KMS-11 (cell line): ENCODE measurements at regions not wholly inside any gene's neighbourhood (a gene's known extent, or its start where the extent isn't known, plus 50 kb on each side); places are given as distances from the start of the nearest gene placed in this dataset.

Experiments used
- H2AFZ ChIP-seq: fragments of 200-600 bp; sonication (generic); 2 replicates; pipeline ENCODE4 v1.6.1; 2016; ENCODE audit warnings: antibody characterized with exemption, mixed run types, low read depth
- H3K27ac ChIP-seq: fragments of 200-600 bp; sonication (generic); 2 replicates; pipeline ENCODE4 v1.6.1; 2016; ENCODE audit warnings: mild to moderate bottlenecking, mixed run types
- H3K27me3 ChIP-seq: fragments of 200-600 bp; sonication (generic); 2 replicates; pipeline ENCODE4 v1.6.1; 2017; ENCODE audit warnings: mild to moderate bottlenecking, low read depth, mixed run types, moderate library complexity; ENCODE audit not compliant: insufficient read depth
- H3K36me3 ChIP-seq: fragments of 200-600 bp; sonication (generic); 2 replicates; pipeline ENCODE4 v1.6.1; 2017; ENCODE audit warnings: mild to moderate bottlenecking, mixed run types; ENCODE audit not compliant: insufficient read depth
- H3K4me1 ChIP-seq: fragments of 200-600 bp; sonication (generic); 2 replicates; pipeline ENCODE4 v1.6.1; 2016; ENCODE audit warnings: mild to moderate bottlenecking, low read depth, mixed run types; ENCODE audit not compliant: poor library complexity, severe bottlenecking
- H3K4me2 ChIP-seq: fragments of 200-600 bp; sonication (generic); 2 replicates; pipeline ENCODE4 v1.7.0; 2016; ENCODE audit warnings: mild to moderate bottlenecking, mixed run types
- H3K4me3 ChIP-seq: fragments of 200-600 bp; sonication (generic); IDR thresholded peaks from 2 replicates; pipeline ENCODE4 v1.6.1; 2017; ENCODE audit warnings: low read depth, low read length, mixed read lengths; ENCODE audit not compliant: insufficient read depth
- H3K79me2 ChIP-seq: fragments of 200-600 bp; sonication (generic); 2 replicates; pipeline ENCODE4 v1.6.1; 2016; ENCODE audit warnings: low read depth, mixed run types; ENCODE audit not compliant: insufficient read depth
- H3K9ac ChIP-seq: fragments of 200-600 bp; sonication (generic); 2 replicates; pipeline ENCODE4 v1.6.1; 2016; ENCODE audit warnings: mild to moderate bottlenecking, mixed run types
- H4K20me1 ChIP-seq: fragments of 200-600 bp; sonication (generic); 2 replicates; pipeline ENCODE4 v1.6.1; 2016; ENCODE audit warnings: mild to moderate bottlenecking, mixed run types; ENCODE audit not compliant: insufficient read depth
- CTCF ChIP-seq: fragments of 200-600 bp; sonication (generic); conservative IDR thresholded peaks from 2 replicates; pipeline ENCODE4 v1.6.1; 2017; ENCODE audit warnings: low read depth, mild to moderate bottlenecking, antibody characterized with exemption, low read length, moderate library complexity, mixed read lengths

GRCh38 chr12:42759622-42760273 lies 170.2 kb upstream of the PRICKLE1 start:
- H3K4me3 ChIP-seq: no peak overlapping the region
- no peaks in the 10 kb centered on the region for H3K36me3 ChIP-seq
- H3K4me2 ChIP-seq: no peak overlapping the region
- no peak overlapping the region for H2AFZ ChIP-seq
- H4K20me1 ChIP-seq: no peaks in the 10 kb centered on the region; the same call in 1 of the 2 replicates
- H3K9ac ChIP-seq: no peak overlapping the region
- TF ChIP-seq CTCF: no peak
- H3K4me1 ChIP-seq: peaks cover 59% of the 10 kb centered on the region
- H3K27me3 ChIP-seq: no peaks in the 10 kb centered on the region
- no peaks in the 10 kb centered on the region for H3K79me2 ChIP-seq
- no peak overlapping the region for H3K27ac ChIP-seq

GRCh38 chr12:42758806-42759205 lies 169.3 kb upstream of the PRICKLE1 start:
- Histone ChIP-seq H3K9ac (no peak overlapping the region), H3K36me3 (no peaks in the 10 kb centered on the region), H3K4me1 (peaks cover 57% of the 10 kb centered on the region), H3K27me3 (no peaks in the 10 kb centered on the region), H4K20me1 (no peaks in the 10 kb centered on the region; the same call in 1 of the 2 replicates), H3K27ac (no peak overlapping the region), H3K79me2 (no peaks in the 10 kb centered on the region), H3K4me3 (no peak overlapping the region), H2AFZ (no peak overlapping the region), H3K4me2 (no peak overlapping the region)
- TF ChIP-seq CTCF: no peak

- Histone ChIP-seq H3K9ac (no peak overlapping the region), H3K36me3 (no peaks in the 10 kb centered on the region), H3K79me2 (no peaks in the 10 kb centered on the region), H2AFZ (no peak overlapping the region; the same call in 1 of the 2 replicates), H3K4me2 (peak overlapping the region; percentile 37), H3K4me3 (no peak overlapping the region), H4K20me1 (no peaks in the 10 kb centered on the region; the same call in 1 of the 2 replicates), H3K4me1 (peaks cover 45% of the 10 kb centered on the region), H3K27ac (no peak overlapping the region), H3K27me3 (no peaks in the 10 kb centered on the region)
- no peak for TF ChIP-seq CTCF
Observed at GRCh38 chr12:42757624-42758119, 168.1 kb upstream of the PRICKLE1 start.

- peak overlapping the region; percentile 8; the same call in 1 of the 2 replicates for H2AFZ ChIP-seq
- H3K4me2 ChIP-seq: peak overlapping the region; percentile 37
- no peak overlapping the region for H3K27ac ChIP-seq
- H3K9ac ChIP-seq: no peak overlapping the region
- peaks cover 39% of the 10 kb centered on the region for H3K4me1 ChIP-seq
- H3K79me2 ChIP-seq: no peaks in the 10 kb centered on the region
- no peaks in the 10 kb centered on the region for H3K27me3 ChIP-seq
- H3K4me3 ChIP-seq: no peak overlapping the region
- H3K36me3 ChIP-seq: no peaks in the 10 kb centered on the region
- no peak for TF ChIP-seq CTCF
- H4K20me1 ChIP-seq: no peaks in the 10 kb centered on the region; the same call in 1 of the 2 replicates
Observed at GRCh38 chr12:42756841-42757623, 167.5 kb upstream of the PRICKLE1 start.
